Lower lobe of right lung (tissue), 2 donors: ENCODE measurements at regions not wholly inside any gene's neighbourhood (a gene's known extent, or its start where the extent isn't known, plus 50 kb on each side); places are given as distances from the start of the nearest gene placed in this dataset.
"Not testable (repeated sequence)": the region's sequence is repeated elsewhere in the genome, so short reads cannot be mapped to it uniquely, and the experiment has no call there.

ENCODE experiments used
- ATAC-seq, 2 donors: fragments of 200-7000 bp; cut with Tn5 transposase; one replicate each; pipeline ENCODE4 v1.9.1; 2020 to 2022; ENCODE audit warnings: mild to moderate bottlenecking in 2 of 2, moderate library complexity in 2 of 2
- DNase-seq: peaks from one replicate; pipeline ENCODE4 v3.0.0-alpha.2; 2020
- H3K27ac ChIP-seq: fragments of 200-600 bp; one replicate; pipeline ENCODE4 v1.8.0; 2022
- H3K27me3 ChIP-seq: fragments of 200-600 bp; one replicate; pipeline ENCODE4 v1.8.0; 2022; ENCODE audit warnings: low read depth
- H3K36me3 ChIP-seq: fragments of 200-600 bp; one replicate; pipeline ENCODE4 v1.8.0; 2022; ENCODE audit warnings: mild to moderate bottlenecking
- H3K4me1 ChIP-seq: fragments of 200-600 bp; one replicate; pipeline ENCODE4 v1.8.0; 2022
- H3K4me3 ChIP-seq: fragments of 200-600 bp; one replicate; pipeline ENCODE4 v1.8.0; 2022; ENCODE audit warnings: mild to moderate bottlenecking
- H3K9me3 ChIP-seq: fragments of 200-600 bp; one replicate; pipeline ENCODE4 v1.8.0; 2022
- intact Hi-C: fragments of 100-400 bp; cut with DNase I; formaldehyde crosslinking; loops from one replicate; pipeline ENCODE4 v1.11.0; 2022
- TF ChIP-seq, protein P1 (sequence below): fragments of 200-600 bp; IDR thresholded peaks from one replicate; pipeline ENCODE4 v1.8.0; 2022; ENCODE audit warnings: antibody characterized with exemption, mild to moderate bottlenecking
- donor health status: DM: no; HTN: yes; CAD: no; lungs with severe emphysema.

DNA sequence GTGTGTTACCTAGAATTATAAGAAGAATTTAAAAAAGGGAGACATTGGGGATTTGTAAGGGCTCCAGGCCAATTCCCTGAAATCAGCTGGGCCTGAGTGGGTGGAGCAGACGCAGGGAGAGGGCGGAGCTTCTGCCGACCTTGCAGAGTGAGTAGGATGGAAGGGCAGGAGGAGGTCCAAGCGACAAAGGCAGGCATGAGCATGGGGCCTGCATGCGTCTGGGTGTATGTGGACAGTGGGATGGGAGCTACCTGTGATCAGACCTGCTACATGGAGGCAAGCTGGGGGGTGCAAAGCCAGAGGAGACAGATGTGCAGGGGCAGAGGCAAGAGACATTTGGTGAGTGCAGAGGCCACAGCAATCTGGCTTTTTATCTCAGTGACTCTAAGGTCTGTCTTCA, 105.3 kb upstream of the OLIG2 start:
- Histone ChIP-seq H3K4me1 (no peaks in the 10 kb centered on the region), H3K36me3 (no peaks in the 10 kb centered on the region), H3K27me3 (no peaks in the 10 kb centered on the region), H3K4me3 (no peak overlapping the region), H3K27ac (no peak overlapping the region), H3K9me3 (no peaks in the 10 kb centered on the region)
- intact Hi-C loops: no loop called here
- ATAC-seq (no peak), DNase-seq (no peak)
- TF ChIP-seq, protein P1, sequence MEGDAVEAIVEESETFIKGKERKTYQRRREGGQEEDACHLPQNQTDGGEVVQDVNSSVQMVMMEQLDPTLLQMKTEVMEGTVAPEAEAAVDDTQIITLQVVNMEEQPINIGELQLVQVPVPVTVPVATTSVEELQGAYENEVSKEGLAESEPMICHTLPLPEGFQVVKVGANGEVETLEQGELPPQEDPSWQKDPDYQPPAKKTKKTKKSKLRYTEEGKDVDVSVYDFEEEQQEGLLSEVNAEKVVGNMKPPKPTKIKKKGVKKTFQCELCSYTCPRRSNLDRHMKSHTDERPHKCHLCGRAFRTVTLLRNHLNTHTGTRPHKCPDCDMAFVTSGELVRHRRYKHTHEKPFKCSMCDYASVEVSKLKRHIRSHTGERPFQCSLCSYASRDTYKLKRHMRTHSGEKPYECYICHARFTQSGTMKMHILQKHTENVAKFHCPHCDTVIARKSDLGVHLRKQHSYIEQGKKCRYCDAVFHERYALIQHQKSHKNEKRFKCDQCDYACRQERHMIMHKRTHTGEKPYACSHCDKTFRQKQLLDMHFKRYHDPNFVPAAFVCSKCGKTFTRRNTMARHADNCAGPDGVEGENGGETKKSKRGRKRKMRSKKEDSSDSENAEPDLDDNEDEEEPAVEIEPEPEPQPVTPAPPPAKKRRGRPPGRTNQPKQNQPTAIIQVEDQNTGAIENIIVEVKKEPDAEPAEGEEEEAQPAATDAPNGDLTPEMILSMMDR: no peak

DNA sequence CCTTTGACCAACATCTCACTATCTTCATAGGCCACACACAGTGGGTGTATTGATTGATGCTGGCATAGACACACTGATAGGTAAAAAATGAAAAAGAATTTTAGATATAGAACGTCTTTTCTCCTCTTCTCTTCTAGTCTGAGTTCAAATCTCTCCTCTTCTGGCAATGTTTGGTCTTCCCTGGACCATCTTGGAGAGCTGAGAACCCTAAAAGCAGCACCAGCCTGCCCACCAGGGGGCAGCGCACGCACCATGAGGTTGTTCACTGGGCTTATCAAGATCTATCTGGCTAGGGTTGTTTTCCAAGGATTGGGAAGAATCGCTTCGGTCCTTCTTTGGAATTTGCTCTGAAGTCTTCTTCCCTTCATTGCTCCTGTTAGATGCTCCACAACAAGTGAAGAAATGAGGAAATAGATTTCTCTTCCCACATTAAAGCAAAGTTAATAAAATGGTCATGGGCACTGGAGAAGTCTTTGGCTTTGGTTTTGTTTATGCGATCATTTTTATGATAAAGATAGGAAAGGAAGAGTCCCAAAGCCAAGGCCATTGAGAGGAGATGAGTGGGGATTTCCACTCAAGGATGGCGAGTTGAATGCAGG, 104.0 kb upstream of the OLIG2 start:
- Histone ChIP-seq H3K27me3 (no peaks in the 10 kb centered on the region), H3K9me3 (no peaks in the 10 kb centered on the region), H3K27ac (no peak overlapping the region), H3K4me1 (no peaks in the 10 kb centered on the region), H3K36me3 (no peaks in the 10 kb centered on the region), H3K4me3 (no peak overlapping the region)
- intact Hi-C loops: no loop called here
- TF ChIP-seq, protein P1: peak; percentile 61
- ATAC-seq (peak in 1 of 2 donors; percentile 54), DNase-seq (peak; percentile 61)

DNA sequence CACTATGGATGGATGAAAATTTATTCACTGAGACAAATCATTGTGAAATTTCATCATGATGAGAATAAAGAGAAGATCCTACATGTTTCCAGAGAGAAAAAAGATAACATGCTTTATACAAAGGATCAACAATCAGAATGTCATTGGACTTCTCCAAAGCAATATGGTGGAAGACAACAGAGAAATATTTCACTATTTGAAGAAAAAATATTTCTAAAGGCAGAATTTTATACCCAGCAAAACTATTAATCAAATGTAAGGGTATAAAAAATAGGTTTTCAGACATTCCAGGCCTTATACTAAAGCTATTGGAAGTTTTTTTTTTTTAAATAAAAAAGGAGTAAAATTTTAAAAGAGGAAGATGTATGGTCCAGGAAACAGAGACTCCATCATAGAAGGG, 100.6 kb upstream of the OLIG2 start:
- TF ChIP-seq, protein P1: no peak
- intact Hi-C loops: no loop called here
- H3K9me3 ChIP-seq: no peaks in the 10 kb centered on the region
- DNase-seq (no peak), ATAC-seq (no peak)
- no peak overlapping the region for H3K27ac ChIP-seq
- H3K27me3 ChIP-seq: no peaks in the 10 kb centered on the region
- no peak overlapping the region for H3K4me3 ChIP-seq
- H3K36me3 ChIP-seq: no peaks in the 10 kb centered on the region
- H3K4me1 ChIP-seq: no peaks in the 10 kb centered on the region

DNA sequence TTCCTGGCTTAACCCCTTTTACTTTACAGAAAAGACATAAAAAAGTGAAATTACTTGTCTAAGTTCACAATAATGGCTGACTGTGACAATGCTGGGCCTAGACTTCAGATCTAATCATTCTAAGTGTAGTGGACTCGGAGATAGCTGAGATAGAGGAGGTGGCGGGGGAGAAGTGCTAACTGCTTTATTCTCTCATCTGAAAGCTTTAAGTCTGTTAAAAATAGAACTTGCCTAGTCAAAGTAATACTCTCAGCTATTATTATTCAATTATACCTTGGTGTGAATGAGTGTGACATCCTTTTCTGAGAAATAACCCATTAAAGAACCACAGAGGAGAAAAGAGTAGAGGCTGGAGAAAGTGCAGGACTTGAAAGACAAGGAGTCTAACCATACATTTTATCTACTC, 96.1 kb upstream of the OLIG2 start:
- DNase-seq (no peak), ATAC-seq (no peak)
- no peak overlapping the region for H3K27ac ChIP-seq
- no peaks in the 10 kb centered on the region for H3K4me1 ChIP-seq
- no peaks in the 10 kb centered on the region for H3K9me3 ChIP-seq
- intact Hi-C loops: no loop called here
- no peaks in the 10 kb centered on the region for H3K36me3 ChIP-seq
- H3K27me3 ChIP-seq: no peaks in the 10 kb centered on the region
- TF ChIP-seq, protein P1: no peak
- H3K4me3 ChIP-seq: no peak overlapping the region

DNA sequence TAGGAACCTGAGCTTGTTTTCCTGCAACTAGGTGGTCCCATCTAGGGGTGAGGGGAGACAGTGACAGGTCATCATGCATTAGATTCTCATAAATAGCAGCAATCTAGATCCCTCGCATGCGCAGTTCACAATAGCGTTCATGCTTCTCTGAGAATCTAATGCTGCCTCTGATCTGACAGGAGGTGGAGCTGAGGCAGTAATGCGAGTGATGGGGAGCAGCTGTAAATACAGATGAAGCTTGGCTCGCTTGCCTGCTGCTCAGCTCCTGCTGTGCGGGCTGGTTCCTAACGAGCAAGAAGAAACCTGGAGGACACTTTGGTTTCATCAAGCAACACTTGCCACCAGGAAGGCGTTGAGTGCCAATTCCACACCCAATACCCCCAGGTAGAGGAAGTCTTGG, 95.1 kb upstream of the OLIG2 start:
- DNase-seq: no peak
- TF ChIP-seq, protein P1: no peak

DNA sequence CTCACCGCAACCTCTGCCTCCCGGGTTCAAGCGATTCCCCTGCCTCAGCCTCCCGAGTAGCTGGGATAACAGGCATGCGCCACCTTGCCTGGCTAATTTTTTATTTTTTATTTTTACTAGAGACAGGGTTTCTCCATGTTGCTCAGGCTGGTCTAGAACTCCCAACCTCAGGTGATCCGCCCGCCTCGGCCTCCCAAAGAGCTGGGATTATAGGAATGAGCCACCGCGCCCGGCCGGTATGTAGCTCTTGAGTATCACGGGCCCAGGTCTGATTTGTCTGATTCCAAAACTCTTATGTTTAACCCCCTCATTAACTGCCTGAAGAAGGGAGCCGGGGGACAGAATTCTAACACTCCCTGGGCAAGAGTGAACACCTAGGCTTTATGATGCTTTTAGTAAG, 91.7 kb upstream of the OLIG2 start:
- H3K4me1 ChIP-seq, H3K27ac ChIP-seq, DNase-seq, ATAC-seq, H3K4me3 ChIP-seq, intact Hi-C loops, H3K36me3 ChIP-seq, H3K27me3 ChIP-seq, H3K9me3 ChIP-seq: not testable (repeated sequence)

More for the DNA sequence above, 95.1 kb upstream of the OLIG2 start:
- intact Hi-C loops: no loop called here
- no peaks in the 10 kb centered on the region for H3K27me3 ChIP-seq
- no peaks in the 10 kb centered on the region for H3K4me1 ChIP-seq
- H3K36me3 ChIP-seq: no peaks in the 10 kb centered on the region
- no peaks in the 10 kb centered on the region for H3K9me3 ChIP-seq
- no peak overlapping the region for H3K27ac ChIP-seq
- H3K4me3 ChIP-seq: no peak overlapping the region
- no peak for ATAC-seq
